NB4 (cell line): ENCODE measurements at regions not wholly inside any gene's neighbourhood (a gene's known extent, or its start where the extent isn't known, plus 50 kb on each side); places are given as distances from the start of the nearest gene placed in this dataset.
"Not testable (repeated sequence)": the region's sequence is repeated elsewhere in the genome, so short reads cannot be mapped to it uniquely, and the experiment has no call there.

ENCODE experiments used
- POLR2A ChIP-seq: IDR thresholded peaks from 2 replicates; pipeline ENCODE4 v1.6.1; 2011; ENCODE audit warnings: mild to moderate bottlenecking; ENCODE audit not compliant: insufficient read length; ENCODE audit errors: extremely low read depth
- TF ChIP-seq, protein P1 (sequence below): IDR thresholded peaks from one replicate; pipeline ENCODE4 v1.5.1; 2012; ENCODE audit warnings: low read depth, low read length

DNA sequence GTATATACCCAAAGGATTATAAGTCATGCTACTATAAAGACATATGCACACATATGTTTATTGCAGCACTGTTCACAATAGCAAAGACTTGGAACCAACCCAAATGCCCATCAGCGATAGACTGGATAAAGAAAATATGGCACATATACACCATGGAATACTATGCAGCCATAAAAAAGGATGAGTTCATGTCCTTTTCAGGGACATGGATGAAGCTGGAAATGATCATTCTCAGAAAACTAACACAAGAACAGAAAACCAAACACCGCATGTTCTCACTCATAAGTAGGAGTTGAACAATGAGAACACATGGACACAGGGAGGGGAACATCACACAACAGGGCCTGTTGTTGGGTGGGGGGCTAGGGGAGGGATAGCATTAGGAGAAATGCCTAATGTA, 68.9 kb downstream of the RPS24 start:
- TF ChIP-seq, protein P1, sequence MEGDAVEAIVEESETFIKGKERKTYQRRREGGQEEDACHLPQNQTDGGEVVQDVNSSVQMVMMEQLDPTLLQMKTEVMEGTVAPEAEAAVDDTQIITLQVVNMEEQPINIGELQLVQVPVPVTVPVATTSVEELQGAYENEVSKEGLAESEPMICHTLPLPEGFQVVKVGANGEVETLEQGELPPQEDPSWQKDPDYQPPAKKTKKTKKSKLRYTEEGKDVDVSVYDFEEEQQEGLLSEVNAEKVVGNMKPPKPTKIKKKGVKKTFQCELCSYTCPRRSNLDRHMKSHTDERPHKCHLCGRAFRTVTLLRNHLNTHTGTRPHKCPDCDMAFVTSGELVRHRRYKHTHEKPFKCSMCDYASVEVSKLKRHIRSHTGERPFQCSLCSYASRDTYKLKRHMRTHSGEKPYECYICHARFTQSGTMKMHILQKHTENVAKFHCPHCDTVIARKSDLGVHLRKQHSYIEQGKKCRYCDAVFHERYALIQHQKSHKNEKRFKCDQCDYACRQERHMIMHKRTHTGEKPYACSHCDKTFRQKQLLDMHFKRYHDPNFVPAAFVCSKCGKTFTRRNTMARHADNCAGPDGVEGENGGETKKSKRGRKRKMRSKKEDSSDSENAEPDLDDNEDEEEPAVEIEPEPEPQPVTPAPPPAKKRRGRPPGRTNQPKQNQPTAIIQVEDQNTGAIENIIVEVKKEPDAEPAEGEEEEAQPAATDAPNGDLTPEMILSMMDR: not testable (repeated sequence)
- not testable (repeated sequence) for TF ChIP-seq POLR2A
